ENCODE measurements at regions not wholly inside any gene's neighbourhood (a gene's known extent, or its start where the extent isn't known, plus 50 kb on each side); places are given as distances from the start of the nearest gene placed in this dataset.

- H4K20me1 ChIP-seq (ENCODE audit: control insufficient read depth, insufficient read depth, low read depth, low read length) = no peaks in the 10 kb centered on the region
- no peaks in the 10 kb centered on the region for H3K27me3 ChIP-seq (ENCODE audit: control insufficient read depth, low read length)
- no peaks in the 10 kb centered on the region for H3K36me3 ChIP-seq (ENCODE audit: control insufficient read depth, low read length)
- H3K9me3 ChIP-seq (ENCODE audit: control insufficient read depth, insufficient read depth, low read length) = no peaks in the 10 kb centered on the region
- H3K9me2 ChIP-seq (replicated peaks; ENCODE audit: control insufficient read depth, low read length) = no peaks in the 10 kb centered on the region
- H3K4me2 ChIP-seq (ENCODE audit: low read length) = no peak overlapping the region
- no peak overlapping the region for H3K4me3 ChIP-seq (ENCODE audit: low read length)
- no peaks in the 10 kb centered on the region for H3K79me2 ChIP-seq (ENCODE audit: control insufficient read depth, low read length)
- no peaks in the 10 kb centered on the region for H3K4me1 ChIP-seq (ENCODE audit: control insufficient read depth, low read length)
- no peak for TF ChIP-seq CTCF (IDR thresholded peaks at IDR 0.05; ENCODE audit: low read depth, low read length, poor library complexity, severe bottlenecking)
- TF ChIP-seq EZH2phosphoT487 (IDR thresholded peaks at IDR 0.05; ENCODE audit: borderline replicate concordance, low read length) = no peak
- H3K27ac ChIP-seq (ENCODE audit: low read depth, low read length) = no peak overlapping the region
- H3F3A ChIP-seq (ENCODE audit: control insufficient read depth, insufficient read depth) = no peaks in the 10 kb centered on the region
Observed at GRCh38 chr18:38033282-38033681, 467.7 kb upstream of the CELF4 start.

GRCh38 chr18:38032516-38032915 lies 466.9 kb upstream of the CELF4 start:
- no peaks in the 10 kb centered on the region for H3K9me2 ChIP-seq (replicated peaks; ENCODE audit: control insufficient read depth, low read length)
- H3K36me3 ChIP-seq (ENCODE audit: control insufficient read depth, low read length) = no peaks in the 10 kb centered on the region
- H3K27ac ChIP-seq (ENCODE audit: low read depth, low read length) = no peak overlapping the region
- no peaks in the 10 kb centered on the region for H3K4me1 ChIP-seq (ENCODE audit: control insufficient read depth, low read length)
- no peak overlapping the region for H3K4me2 ChIP-seq (ENCODE audit: low read length)
- no peaks in the 10 kb centered on the region for H3K79me2 ChIP-seq (ENCODE audit: control insufficient read depth, low read length)
- H3K4me3 ChIP-seq (ENCODE audit: low read length) = no peak overlapping the region
- H3K9me3 ChIP-seq (ENCODE audit: control insufficient read depth, insufficient read depth, low read length) = no peaks in the 10 kb centered on the region
- no peaks in the 10 kb centered on the region for H4K20me1 ChIP-seq (ENCODE audit: control insufficient read depth, insufficient read depth, low read depth, low read length)
- TF ChIP-seq EZH2phosphoT487 (IDR thresholded peaks at IDR 0.05; ENCODE audit: borderline replicate concordance, low read length) (no peak), CTCF (IDR thresholded peaks at IDR 0.05; ENCODE audit: low read depth, low read length, poor library complexity, severe bottlenecking) (no peak)
- H3F3A ChIP-seq (ENCODE audit: control insufficient read depth, insufficient read depth) = no peaks in the 10 kb centered on the region
- no peaks in the 10 kb centered on the region for H3K27me3 ChIP-seq (ENCODE audit: control insufficient read depth, low read length)

GRCh38 chr18:38028946-38029345 lies 463.3 kb upstream of the CELF4 start:
- Histone ChIP-seq H3K4me1 (ENCODE audit: control insufficient read depth, low read length) (no peaks in the 10 kb centered on the region), H3K79me2 (ENCODE audit: control insufficient read depth, low read length) (no peaks in the 10 kb centered on the region), H3F3A (ENCODE audit: control insufficient read depth, insufficient read depth) (no peaks in the 10 kb centered on the region), H3K27ac (ENCODE audit: low read depth, low read length) (no peak overlapping the region), H3K9me2 (replicated peaks; ENCODE audit: control insufficient read depth, low read length) (no peaks in the 10 kb centered on the region), H3K27me3 (ENCODE audit: control insufficient read depth, low read length) (no peaks in the 10 kb centered on the region), H3K4me2 (ENCODE audit: low read length) (no peak overlapping the region), H3K9me3 (ENCODE audit: control insufficient read depth, insufficient read depth, low read length) (no peaks in the 10 kb centered on the region), H3K4me3 (ENCODE audit: low read length) (no peak overlapping the region), H4K20me1 (ENCODE audit: control insufficient read depth, insufficient read depth, low read depth, low read length) (no peaks in the 10 kb centered on the region), H3K36me3 (ENCODE audit: control insufficient read depth, low read length) (no peaks in the 10 kb centered on the region)
- TF ChIP-seq EZH2phosphoT487 (IDR thresholded peaks at IDR 0.05; ENCODE audit: borderline replicate concordance, low read length) (no peak), CTCF (IDR thresholded peaks at IDR 0.05; ENCODE audit: low read depth, low read length, poor library complexity, severe bottlenecking) (no peak)

Measured in DOHH2 (cell line).